ENCODE measurements at regions not wholly inside any gene's neighbourhood (a gene's known extent, or its start where the extent isn't known, plus 50 kb on each side); places are given as distances from the start of the nearest gene placed in this dataset.

DNA sequence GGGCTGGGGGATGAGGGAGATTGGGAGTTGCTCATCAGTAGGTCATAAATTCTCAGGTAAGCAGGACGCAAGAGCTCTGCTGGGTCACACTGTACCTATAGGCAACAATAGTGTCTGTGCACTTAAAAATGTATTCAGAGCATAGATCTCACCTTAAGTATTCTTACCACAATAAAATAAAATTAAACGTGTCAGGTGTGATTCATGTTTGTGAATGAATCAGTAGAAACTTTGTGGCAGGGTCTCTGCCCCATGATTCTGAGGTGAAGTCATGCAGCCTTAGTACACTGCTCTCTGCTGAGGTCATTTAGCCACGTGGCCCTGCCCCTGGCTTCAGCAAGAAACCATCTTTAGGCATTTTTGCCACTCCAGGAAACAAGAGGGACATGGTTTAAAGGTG lies 253.8 kb downstream of the FBXO15 start (continued):
- TF ChIP-seq JUNB (IDR thresholded peaks at IDR 0.05; ENCODE audit: unreplicated experiment) (no peak), EZH2phosphoT487 (IDR thresholded peaks at IDR 0.05; ENCODE audit: unreplicated experiment) (no peak), ZNF114 (CRISPR knock-in tag; IDR thresholded peaks at IDR 0.05) (no peak), ZNF331 (CRISPR knock-in tag; IDR thresholded peaks at IDR 0.05; ENCODE audit: low read depth) (no peak)
- TF ChIP-seq, protein P1, sequence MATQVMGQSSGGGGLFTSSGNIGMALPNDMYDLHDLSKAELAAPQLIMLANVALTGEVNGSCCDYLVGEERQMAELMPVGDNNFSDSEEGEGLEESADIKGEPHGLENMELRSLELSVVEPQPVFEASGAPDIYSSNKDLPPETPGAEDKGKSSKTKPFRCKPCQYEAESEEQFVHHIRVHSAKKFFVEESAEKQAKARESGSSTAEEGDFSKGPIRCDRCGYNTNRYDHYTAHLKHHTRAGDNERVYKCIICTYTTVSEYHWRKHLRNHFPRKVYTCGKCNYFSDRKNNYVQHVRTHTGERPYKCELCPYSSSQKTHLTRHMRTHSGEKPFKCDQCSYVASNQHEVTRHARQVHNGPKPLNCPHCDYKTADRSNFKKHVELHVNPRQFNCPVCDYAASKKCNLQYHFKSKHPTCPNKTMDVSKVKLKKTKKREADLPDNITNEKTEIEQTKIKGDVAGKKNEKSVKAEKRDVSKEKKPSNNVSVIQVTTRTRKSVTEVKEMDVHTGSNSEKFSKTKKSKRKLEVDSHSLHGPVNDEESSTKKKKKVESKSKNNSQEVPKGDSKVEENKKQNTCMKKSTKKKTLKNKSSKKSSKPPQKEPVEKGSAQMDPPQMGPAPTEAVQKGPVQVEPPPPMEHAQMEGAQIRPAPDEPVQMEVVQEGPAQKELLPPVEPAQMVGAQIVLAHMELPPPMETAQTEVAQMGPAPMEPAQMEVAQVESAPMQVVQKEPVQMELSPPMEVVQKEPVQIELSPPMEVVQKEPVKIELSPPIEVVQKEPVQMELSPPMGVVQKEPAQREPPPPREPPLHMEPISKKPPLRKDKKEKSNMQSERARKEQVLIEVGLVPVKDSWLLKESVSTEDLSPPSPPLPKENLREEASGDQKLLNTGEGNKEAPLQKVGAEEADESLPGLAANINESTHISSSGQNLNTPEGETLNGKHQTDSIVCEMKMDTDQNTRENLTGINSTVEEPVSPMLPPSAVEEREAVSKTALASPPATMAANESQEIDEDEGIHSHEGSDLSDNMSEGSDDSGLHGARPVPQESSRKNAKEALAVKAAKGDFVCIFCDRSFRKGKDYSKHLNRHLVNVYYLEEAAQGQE (IDR thresholded peaks at IDR 0.05; ENCODE audit: unreplicated experiment), result no peak

DNA sequence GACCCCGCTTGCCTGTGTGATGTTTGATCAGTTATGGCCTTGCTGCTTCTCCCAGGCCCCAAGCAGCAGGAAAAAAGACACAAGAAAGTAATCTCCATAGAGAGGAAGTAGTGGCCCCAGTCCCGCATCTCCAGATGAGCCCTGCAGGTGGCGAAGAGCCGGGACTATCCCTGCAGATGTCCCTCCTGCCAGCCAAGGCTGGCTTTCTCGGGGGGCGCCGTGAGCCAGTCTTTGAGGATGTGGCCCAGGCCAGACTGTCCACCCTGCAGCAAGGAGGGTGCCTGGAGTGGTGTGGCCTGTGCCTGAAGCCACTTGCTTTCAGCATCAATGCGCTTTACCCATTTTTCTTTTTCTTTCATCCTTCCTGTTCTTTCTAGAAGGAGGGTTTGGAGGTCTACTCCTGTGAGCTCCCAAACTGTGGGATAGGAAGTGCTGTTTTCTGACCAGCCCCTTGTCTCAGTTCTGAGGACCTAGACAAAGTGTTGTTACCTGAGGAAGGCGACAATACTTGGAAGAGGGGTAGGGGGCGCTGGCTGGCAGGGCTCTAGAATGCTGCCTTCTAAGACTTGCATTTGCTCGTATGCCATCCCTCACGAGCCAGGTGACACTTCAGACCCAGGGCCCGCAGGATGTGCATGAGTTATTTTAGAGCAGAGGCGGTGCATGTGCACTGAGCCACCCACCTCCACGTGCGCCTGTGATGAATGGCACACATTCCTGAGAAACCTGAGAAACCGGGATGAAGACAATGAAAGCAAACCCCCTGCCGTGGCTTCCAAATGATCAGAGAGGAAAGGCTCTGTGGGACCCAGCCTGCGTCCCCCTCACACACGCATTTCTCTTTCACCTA lies 255.8 kb downstream of the FBXO15 start:
- H3K4me1 Mint-ChIP-seq, result peaks cover 58% of the 10 kb centered on the region
- peaks cover 23% of the 10 kb centered on the region for H3K27me3 Mint-ChIP-seq (ENCODE audit: insufficient read depth, low read depth, poor library complexity)
- Histone ChIP-seq H3F3A (replicated peaks; ENCODE audit: low read depth) (no peaks in the 10 kb centered on the region), H3K4me2 (peak overlapping the region; percentile 31), H2AFZ (peak overlapping the region; percentile 56), H4K20me1 (replicated peaks; ENCODE audit: insufficient read depth) (no peaks in the 10 kb centered on the region), H3K27me3 (ENCODE audit: insufficient read depth) (no peaks in the 10 kb centered on the region), H3K4me1 (ENCODE audit: insufficient read depth) (peaks cover 43% of the 10 kb centered on the region), H3K4me3 (no peak overlapping the region), H3K27ac (ENCODE audit: low read depth) (peak overlapping the region; percentile 74; the same call in 1 of the 2 replicates), H3K36me3 (ENCODE audit: insufficient read depth) (no peaks in the 10 kb centered on the region), H3K79me2 (replicated peaks; ENCODE audit: insufficient read depth) (no peaks in the 10 kb centered on the region), H3K9me2 (ENCODE audit: insufficient read depth) (no peaks in the 10 kb centered on the region)
- DNase-seq (ENCODE audit: low spot score) (peak; percentile 89), ATAC-seq (peak; percentile 84)
- H3K27ac Mint-ChIP-seq, result peak overlapping the region; percentile 70; the same call in 1 of the 2 replicates
- H3K36me3 Mint-ChIP-seq (ENCODE audit: low read depth), result no peaks in the 10 kb centered on the region
- H3K4me3 Mint-ChIP-seq, result peak overlapping the region; percentile 30; the same call in 2 of the 3 replicates
- H3K9me3 Mint-ChIP-seq, result no peaks in the 10 kb centered on the region; the same call in 2 of the 3 replicates
- TF ChIP-seq, protein P1 (IDR thresholded peaks at IDR 0.05; ENCODE audit: unreplicated experiment), result no peak
- TF ChIP-seq EZH2phosphoT487 (IDR thresholded peaks at IDR 0.05; ENCODE audit: unreplicated experiment), result no peak
- peak; percentile 4; the same call in 1 of the 2 replicates for TF ChIP-seq CREB1 (CRISPR knock-in tag; IDR thresholded peaks at IDR 0.05; ENCODE audit: low read depth)
- TF ChIP-seq, protein P2, sequence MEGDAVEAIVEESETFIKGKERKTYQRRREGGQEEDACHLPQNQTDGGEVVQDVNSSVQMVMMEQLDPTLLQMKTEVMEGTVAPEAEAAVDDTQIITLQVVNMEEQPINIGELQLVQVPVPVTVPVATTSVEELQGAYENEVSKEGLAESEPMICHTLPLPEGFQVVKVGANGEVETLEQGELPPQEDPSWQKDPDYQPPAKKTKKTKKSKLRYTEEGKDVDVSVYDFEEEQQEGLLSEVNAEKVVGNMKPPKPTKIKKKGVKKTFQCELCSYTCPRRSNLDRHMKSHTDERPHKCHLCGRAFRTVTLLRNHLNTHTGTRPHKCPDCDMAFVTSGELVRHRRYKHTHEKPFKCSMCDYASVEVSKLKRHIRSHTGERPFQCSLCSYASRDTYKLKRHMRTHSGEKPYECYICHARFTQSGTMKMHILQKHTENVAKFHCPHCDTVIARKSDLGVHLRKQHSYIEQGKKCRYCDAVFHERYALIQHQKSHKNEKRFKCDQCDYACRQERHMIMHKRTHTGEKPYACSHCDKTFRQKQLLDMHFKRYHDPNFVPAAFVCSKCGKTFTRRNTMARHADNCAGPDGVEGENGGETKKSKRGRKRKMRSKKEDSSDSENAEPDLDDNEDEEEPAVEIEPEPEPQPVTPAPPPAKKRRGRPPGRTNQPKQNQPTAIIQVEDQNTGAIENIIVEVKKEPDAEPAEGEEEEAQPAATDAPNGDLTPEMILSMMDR (conservative IDR thresholded peaks at IDR 0.05; ENCODE audit: low read depth in 2 of 2), result peak; percentile 58 to 63

Data from GM23338 (cell line).